D341Med (cell line): ENCODE measurements at regions not wholly inside any gene's neighbourhood (a gene's known extent, or its start where the extent isn't known, plus 50 kb on each side); places are given as distances from the start of the nearest gene placed in this dataset.
A peak's percentile ranks its signal among the peaks of the same experiment; 100 is the strongest.

Experiments used
- DNase-seq: peaks from one replicate; pipeline ENCODE4 v3.0.0; 2012; ENCODE audit warnings: low spot score

DNA sequence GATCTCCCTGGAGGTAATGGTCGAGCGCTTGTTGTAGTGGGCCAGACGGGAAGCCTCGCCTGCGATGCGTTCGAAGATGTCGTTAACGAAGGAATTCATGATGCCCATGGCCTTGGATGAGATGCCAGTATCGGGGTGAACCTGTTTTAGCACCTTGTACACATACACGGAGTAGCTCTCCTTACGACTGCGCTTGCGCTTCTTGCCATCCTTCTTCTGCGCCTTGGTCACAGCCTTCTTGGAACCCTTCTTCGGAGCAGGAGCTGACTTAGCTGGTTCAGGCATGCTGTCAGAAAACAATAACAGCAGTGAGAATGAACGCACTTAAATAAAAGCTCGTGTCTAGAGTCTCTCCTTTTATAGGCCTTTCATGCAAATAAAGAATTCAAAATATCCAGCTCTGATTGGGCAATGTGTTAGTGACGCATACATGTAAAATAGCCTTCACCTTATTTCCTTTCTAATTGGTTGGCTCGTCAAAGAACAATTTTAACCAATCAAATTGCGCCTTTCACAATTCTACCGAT is 129.2 kb downstream of the HFE start:
- peak; percentile 63 for DNase-seq

DNA sequence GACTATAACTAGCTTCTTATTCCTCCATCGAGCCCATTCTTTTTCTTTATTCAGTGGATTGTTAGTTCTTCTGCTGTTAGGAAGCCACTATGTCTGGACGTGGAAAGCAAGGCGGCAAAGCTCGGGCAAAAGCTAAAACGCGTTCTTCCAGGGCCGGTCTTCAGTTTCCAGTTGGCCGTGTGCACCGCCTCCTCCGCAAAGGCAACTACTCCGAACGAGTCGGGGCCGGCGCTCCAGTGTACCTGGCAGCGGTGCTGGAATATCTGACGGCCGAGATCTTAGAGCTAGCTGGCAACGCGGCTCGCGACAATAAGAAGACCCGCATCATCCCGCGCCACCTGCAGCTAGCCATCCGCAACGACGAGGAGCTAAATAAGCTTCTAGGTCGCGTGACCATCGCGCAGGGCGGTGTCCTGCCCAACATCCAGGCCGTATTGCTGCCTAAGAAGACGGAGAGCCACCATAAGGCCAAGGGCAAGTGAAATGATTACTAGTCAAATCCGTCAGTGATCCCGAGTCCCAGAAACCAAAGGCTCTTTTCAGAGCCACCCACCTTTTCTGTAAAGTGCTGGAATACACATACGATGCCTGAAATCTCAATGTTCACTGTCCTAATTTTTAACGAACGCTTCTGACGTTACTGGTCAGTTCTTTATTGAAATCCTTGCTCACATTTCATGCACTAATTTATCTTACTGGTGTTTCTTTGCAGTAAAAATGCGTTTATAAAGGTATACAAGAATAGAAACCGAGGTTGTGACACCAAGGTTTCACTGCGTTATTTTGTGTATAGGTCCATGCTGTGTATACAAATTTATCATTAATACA is 129.9 kb downstream of the HFE start:
- peak; percentile 70 for DNase-seq

DNA sequence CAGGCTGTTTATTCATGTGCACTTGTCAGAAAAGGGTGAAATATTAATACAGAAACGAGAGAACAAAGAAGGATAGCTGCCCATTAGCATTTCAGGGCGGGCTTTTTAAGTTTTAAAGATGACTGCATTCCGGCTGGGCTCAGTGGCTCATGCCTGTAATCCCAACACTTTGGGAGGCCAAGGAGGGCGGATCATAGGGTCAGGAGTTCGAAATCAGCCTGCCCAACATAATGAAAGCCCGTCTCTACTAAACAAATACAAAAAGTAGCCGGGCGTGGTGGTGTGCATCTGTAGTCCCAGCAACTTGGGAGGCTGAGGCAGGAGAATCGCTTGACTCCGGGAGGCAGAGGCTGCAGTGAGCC is 130.5 kb downstream of the HFE start:
- no peak for DNase-seq

DNA sequence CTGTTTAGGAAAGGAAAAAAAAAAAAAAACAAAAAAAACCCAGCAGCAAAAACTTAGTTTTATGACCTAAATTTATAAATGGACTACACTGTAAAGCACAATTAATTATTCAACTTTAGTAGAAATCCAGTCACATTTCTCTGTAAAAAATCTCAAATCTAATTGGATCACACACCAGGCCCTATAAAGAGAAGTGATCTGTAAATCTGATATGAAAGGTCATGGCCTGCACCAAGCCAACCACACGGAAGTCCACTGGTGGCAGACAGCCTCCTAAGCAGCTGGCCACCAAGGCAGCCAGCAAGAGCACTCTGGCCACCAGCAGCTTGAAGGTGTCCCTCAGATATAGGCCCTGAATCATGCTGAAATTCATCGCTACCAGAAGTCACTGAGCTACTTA is 131.6 kb downstream of the HFE start:
- no peak for DNase-seq

DNA sequence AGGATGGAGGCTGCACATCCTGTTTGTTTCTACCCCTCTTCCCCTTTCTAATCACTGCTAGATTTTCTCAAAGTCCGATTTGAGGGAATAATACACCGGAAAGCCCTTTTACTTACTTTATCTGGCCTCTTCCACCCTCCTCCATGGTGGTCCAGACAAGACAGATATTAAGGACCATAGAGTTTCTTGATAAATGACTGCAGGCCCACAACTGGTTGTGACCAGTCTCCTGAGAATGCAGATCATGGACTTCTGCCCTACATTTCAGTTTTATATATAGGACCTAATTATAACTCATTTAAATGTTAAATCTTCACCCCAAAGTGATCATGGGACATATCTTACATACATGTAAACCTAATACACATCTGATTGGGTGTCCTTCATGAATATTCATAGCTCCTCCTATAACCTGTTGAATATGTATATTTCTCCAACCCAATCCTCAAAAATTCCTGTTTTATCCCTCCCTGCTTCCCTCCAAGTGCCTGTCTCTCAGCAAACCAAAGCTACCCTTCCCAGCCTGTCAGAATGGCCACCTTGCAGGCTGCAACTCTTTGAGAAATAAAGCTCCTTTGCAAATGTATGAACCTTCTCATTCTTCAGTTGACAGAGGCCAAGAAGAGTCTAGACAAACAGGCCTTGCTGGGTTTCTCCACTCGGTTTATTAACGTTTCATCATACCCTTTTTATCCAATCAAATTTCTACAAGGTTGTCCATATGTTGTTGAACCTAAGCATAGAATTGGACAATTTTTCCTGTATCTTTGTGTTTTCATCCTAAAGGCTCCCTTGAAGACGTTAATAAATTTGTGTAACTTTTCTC is 133.1 kb downstream of the HFE start:
- no peak for DNase-seq

DNA sequence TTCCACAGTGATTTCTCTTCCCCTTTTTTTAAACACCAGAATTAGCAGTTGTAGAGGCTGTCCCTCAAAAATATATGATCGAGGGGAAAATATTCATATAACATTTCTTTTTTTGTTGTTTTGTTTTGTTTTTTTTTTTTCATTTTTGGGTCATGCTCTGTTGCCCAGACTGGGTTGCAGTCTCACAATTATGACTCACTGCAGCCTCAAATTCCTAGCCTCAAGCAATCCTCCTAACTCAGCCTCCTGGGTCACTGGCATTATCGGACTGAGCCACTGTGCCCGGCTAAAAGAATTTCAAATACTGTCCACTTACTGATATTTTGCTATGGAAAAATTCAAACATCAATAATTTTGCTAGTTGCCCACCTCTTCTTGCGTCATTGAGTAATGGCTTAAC is 134.0 kb downstream of the HFE start:
- no peak for DNase-seq

DNA sequence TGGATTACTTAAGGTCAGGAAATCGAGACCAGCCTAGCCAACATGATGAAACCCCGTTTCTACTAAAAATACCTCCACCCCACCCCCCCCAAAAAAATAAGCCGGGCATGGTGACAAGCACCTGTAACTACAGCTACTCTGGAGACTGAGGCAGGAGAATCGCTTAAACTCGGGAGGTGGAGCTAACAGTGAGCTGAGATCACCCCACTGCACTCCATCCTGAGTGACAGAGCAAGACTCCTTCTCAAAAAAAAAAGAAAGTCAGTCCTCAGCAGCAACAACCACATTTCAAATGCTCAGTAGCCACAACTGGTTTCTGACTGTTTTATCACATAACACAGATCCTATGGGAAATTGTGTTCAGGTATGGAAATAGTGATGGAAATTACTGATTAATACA is 135.3 kb downstream of the HFE start:
- no peak for DNase-seq

DNA sequence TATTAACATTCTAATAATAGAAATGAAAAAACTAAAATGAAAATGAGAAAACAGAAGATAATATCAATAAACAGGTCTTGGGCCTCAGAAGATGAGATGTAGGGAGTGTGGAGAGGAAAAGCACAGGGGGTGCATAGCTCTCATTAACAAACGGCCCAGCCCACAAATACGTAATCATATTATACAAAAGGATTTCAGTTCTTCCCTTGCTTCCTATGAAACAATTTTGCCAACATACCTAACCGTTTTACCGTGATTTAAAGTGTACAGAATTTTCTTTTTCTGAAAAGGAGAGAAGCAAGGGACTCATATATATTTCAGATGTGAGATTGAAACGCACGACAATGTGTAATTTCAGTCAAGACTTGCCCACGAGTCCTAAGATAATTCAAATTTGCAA is 136.0 kb downstream of the HFE start:
- no peak for DNase-seq

DNA sequence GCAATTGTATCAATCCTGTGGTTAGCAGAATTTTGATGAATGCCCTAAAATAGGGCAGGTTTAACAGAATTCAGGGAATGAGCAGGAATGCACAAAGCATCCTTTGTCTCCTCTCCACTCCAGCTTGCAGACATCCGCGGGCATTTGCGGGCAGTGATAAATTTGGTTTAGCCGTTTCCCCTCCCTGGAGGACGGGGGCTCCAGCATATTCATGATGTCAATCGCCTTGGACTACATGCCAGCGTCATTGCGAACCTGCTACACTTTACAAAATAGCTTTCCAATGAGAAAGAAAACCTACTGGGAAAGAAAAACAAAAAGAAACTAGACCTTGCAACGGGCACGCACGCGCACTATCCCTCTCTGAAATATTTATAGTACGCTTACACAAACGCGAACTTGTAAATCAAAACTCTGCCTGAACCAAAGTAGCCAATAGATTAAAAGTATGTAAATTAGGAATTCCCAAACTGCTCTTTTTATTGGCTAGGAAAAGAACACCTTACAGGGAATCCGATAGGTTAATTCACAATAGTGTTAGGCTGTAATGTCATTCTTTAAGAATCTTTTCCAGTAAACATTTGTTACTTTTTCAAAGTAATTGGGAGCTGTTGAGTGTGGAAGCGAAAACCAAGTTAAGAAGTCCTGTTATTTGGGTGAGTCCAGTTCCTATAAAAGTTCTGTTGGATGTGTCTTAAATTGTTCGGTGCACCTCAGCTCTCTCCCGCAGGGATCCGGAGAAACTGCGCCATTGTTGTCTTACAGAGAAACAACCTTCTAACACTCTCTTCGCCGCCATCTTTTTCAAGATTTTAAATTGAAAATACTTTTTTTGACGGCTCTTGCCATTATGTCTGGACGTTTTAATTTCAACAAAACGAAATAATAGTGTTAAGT is 136.7 kb downstream of the HFE start:
- no peak for DNase-seq

DNA sequence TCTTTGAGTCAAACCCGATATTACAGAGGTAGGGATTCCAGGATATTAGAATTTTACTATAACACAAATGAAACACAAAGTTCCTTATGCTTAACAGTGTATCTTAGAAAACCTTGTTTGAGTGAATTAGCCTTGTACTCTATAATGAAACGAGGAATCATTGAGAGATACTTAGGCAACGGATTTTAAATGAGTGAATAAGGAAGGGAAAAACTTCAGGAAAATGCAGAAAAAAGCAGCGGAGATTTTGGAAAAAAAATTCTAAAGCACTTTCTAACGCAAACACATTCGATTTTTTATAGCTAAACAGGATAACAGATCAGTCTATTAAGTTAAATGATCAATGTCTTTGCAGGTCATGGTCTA is 137.3 kb downstream of the HFE start:
- DNase-seq: no peak

DNA sequence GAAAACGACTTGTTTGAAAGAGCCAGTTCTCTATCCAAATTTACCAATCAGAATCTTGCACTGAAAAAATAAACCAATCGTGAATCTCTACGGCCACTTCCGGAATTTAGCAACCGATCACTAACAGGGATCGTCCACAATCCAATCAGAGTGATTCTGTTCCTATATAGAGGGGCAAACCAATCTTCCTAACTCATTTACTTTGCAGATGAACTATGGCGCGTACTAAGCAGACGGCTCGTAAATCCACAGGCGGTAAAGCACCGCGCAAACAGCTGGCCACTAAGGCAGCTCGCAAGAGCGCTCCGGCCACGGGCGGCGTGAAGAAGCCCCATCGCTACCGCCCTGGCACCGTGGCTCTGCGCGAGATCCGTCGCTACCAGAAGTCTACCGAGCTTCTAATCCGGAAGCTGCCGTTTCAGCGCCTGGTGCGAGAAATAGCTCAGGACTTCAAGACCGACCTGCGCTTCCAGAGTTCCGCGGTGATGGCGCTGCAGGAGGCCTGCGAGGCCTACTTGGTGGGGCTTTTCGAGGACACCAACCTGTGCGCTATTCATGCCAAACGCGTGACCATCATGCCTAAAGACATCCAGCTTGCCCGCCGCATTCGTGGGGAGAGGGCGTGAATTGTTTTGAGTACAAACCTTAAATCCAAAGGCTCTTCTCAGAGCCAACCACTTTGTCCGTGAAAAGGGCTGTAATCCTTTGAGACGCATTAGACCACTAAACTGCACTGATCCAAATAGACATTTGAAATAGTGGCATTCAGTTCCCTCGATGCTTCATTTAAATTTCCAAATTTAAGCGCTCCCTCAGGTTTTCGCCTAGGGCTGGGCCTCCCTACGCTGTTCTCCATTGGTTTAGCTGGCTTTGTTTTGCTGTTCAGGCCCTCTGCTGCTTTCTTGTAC is 138.0 kb downstream of the HFE start:
- DNase-seq: no peak

DNA sequence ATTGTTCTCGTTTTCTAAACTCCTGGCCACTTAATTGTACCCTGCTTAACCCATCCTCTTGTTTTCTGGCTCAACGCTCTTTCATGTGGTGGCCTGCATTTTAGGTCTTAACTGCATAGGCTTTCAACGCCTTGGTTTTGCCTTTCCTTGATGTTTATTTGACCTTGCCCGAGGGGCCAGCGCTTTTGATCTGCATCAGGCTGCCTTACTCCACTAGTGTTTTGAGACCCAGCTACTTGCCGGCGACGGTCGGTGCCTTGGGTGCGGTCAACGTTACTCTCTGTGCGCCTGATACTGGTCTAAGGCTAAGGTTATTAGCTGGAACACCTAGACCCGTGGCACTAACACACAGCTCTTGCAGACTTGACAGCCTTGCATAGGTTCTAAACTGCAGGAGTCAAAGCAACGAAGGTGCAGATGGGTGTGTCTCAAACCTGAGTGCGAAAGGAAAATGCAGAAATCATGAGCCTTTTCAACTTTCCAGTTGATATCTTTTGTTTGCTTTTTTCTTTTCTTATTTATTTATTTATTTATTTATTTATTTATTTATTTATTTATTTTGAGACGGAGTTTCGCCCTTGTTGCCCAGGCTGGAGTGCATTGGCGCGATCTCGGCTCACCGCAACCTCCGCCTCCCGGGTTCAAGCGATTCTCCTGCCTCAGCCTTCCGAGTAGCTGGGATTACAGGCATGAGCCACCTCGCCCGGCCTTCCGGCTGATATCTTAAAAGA is 138.8 kb downstream of the HFE start:
- DNase-seq: no peak

DNA sequence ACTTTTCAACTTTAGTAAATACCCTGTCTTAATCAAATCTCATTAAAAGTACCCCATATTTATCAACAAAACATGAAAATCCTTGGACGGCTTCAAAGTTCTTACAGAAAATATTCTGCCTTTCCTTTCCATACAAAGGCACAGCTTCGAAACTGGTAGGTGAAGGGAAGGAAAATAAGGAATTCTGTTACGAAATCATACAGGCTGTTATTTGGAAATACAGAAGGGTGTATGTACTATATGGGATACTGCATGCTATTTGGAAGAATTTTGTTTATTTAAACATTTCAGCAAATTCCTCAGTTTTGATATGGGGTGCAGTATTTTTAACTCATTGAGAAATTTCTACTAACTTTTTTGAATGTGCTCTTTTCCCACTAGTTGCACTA is 138.4 kb upstream of the BTN3A2 start:
- no peak for DNase-seq

DNA sequence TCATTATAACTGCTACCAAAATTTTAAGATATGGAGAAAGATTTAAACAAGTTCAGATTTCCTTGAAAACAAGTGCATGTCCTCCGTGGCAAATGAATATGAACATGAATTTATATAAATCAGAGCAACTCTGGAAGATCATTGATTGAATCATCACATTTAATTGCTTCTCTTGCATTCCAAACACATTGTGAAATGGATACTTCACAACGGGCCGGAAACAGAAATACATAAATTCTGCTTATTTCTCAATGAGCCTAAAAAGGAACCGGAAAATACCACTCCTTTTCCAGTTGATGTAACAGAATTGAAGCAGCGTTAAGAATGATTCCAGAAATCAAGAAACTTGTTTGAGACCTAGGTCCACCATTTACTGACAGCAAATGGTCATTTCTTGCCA is 134.6 kb upstream of the BTN3A2 start:
- no peak for DNase-seq

DNA sequence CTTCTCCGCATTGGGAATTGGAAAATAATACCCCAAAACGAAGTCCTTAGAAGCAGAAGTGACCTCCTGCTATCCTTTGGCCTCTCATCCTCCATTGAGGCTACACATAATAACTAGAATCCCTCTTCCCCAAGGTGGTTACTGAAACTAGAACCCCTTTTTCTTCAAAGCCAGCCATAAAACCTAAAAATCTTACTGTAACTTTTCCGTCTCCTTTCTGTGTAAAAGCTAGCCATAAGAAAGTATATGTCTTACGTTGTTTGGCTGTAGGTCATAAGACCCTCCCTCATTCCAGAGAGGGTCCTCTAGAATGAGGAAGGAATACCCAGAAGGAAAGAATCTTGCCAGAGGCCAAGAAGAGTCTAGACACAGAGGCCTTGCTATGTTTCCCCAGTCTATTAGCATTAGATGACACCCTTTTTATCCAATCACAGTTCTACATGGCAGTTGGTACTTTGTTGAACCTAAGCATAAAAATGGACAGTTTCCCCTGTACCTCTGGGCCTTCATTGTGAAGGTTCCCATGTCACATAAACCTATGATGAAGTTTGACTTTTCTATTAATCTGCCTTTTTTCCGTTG is 133.9 kb upstream of the BTN3A2 start:
- no peak for DNase-seq

DNA sequence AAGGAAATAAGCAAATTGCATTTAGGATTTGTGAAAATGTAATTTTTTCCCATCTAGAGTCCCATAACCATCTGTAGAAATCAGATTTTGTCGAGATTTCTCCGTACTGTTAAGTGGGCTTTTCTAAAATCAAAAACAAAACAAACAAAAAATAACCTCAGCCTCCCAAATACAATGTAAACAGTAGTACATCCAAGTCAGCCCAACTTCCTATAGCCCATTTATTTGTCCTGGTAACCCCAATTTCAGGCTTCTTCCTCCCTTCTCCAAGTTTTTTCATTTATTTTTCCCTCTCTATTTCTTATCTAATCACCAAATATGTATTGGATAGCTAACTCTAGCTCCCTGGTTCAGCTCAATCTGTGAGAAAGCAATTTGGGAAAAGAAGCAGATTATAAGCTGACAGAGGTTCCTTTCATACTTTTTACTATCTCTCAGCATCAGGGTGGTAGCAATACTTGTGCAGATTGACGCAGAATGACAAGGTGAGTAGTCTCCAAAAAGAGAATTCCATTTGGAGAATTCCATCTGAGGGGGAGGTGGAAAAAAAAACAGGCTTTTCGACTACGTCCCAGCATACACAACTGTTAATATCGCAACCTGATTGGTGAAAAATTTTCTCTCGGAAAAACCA is 132.6 kb upstream of the BTN3A2 start:
- no peak for DNase-seq

DNA sequence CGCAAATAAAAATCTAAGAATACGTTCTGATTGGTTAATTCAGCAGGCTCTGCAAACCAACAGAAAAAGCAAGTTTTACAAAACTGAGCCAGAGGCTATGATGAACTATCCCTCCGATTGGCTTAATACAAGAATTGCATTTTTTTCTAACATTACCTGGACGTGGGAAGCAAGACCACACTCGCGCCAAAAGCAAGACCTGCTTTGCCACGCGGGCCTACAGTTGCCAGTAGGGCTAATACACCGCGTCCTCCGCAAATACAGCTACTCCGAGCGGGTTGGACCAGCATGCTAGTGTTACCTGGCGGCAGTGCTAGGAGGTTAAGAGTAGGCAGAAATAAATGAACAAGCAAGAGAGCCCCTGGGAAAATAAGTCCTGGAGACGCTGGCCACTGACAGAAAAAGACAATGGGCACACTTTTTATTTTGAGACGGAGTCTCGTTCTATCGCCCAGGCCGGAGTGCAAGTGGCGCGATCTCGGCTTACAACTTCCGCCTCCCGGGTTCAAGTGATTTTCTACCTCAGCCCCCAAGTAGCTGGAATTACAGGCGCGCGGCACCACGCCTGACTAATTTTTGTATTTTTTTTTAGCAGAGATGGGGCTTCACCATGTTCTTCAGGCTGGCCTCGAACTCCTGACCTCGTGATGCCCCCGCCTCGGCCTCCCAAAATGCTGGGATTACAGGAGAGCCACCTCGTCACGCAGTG is 131.9 kb upstream of the BTN3A2 start:
- no peak for DNase-seq

DNA sequence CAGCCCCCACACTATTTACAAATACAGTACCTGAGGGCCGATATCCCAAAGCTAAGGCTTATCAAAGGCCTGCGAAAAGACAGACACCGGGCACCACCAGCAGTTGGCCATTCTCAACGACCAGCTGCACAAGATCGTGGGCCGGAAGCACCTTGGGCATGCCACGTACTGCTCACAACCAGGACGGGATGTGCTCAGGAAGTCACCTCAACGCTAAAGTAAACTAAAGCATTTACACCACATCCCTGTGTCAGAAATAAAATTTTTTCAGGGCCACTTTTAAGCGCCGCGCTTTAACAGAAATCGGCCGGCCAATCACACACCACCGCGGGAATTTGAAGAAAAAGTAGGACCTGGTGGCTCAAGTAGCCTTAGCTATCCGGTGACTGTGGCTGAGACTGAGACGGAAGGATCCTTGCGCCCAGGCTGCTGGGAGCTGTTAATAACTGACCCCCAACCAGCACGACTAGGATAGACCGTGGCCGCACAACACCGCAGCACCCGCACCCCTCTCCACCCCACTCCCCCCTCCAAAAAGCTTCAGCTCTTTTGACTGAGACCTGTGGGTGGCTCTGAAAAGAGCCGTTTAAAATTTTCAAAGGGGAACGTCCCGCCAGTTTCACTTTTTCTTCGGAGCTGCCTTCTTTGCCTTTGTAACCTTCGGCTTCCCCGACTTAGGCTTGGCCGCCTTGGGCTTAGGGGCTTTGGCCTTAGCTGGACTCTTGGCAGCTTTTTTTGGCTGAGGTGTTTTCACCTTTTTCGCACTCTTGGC is 131.2 kb upstream of the BTN3A2 start:
- DNase-seq: no peak
